ENCODE measurements at regions not wholly inside any gene's neighbourhood (a gene's known extent, or its start where the extent isn't known, plus 50 kb on each side); places are given as distances from the start of the nearest gene placed in this dataset.

- TF ChIP-seq CTCF (IDR thresholded peaks at IDR 0.05) (no peak), POLR2AphosphoS5 (IDR thresholded peaks at IDR 0.05; ENCODE audit: insufficient read depth in 1 of 2, low read depth in 1 of 2) (no peak)
Observed at GRCh38 chr16:50944436-50944835, 202.6 kb downstream of the CYLD start.
